ENCODE measurements at regions not wholly inside any gene's neighbourhood (a gene's known extent, or its start where the extent isn't known, plus 50 kb on each side); places are given as distances from the start of the nearest gene placed in this dataset.

- no peak for DNase-seq (ENCODE audit: extremely low read depth in 1 of 11, low read depth in 9 of 11, low spot score in 4 of 11)
These were observed 215.0 kb upstream of the AGAP1 start for GRCh38 chr2:235278771-235279355.

GRCh38 chr2:235279965-235280364 lies 213.9 kb upstream of the AGAP1 start:
- DNase-seq (ENCODE audit: extremely low read depth in 1 of 11, low read depth in 9 of 11, low spot score in 4 of 11) = no peak

- DNase-seq (ENCODE audit: extremely low read depth in 1 of 11, low read depth in 9 of 11, low spot score in 4 of 11) = no peak
These were observed 210.6 kb upstream of the AGAP1 start for GRCh38 chr2:235283246-235283645.

- no peak for DNase-seq (ENCODE audit: extremely low read depth in 1 of 11, low read depth in 9 of 11, low spot score in 4 of 11)
These were observed 207.0 kb upstream of the AGAP1 start for GRCh38 chr2:235286622-235287374.

- DNase-seq (ENCODE audit: extremely low read depth in 1 of 11, low read depth in 9 of 11, low spot score in 4 of 11) = no peak
These were observed 206.5 kb upstream of the AGAP1 start for GRCh38 chr2:235287375-235287733.

- no peak for DNase-seq (ENCODE audit: extremely low read depth in 1 of 11, low read depth in 9 of 11, low spot score in 4 of 11)
These were observed 202.4 kb upstream of the AGAP1 start for GRCh38 chr2:235291461-235291860.

GRCh38 chr2:235293061-235293460 lies 200.8 kb upstream of the AGAP1 start:
- DNase-seq (ENCODE audit: extremely low read depth in 1 of 11, low read depth in 9 of 11, low spot score in 4 of 11) = no peak

- DNase-seq (ENCODE audit: extremely low read depth in 1 of 11, low read depth in 9 of 11, low spot score in 4 of 11) = no peak
These were observed 198.0 kb upstream of the AGAP1 start for GRCh38 chr2:235295831-235296230.

GRCh38 chr2:235300368-235301201 lies 193.3 kb upstream of the AGAP1 start:
- no peak for DNase-seq (ENCODE audit: extremely low read depth in 1 of 11, low read depth in 9 of 11, low spot score in 4 of 11)

- no peak for DNase-seq (ENCODE audit: extremely low read depth in 1 of 11, low read depth in 9 of 11, low spot score in 4 of 11)
These were observed 192.4 kb upstream of the AGAP1 start for GRCh38 chr2:235301202-235302076.

- DNase-seq (ENCODE audit: extremely low read depth in 1 of 11, low read depth in 9 of 11, low spot score in 4 of 11) = no peak
These were observed 191.6 kb upstream of the AGAP1 start for GRCh38 chr2:235302263-235302662.

GRCh38 chr2:235303499-235304291 lies 190.1 kb upstream of the AGAP1 start:
- DNase-seq (ENCODE audit: extremely low read depth in 1 of 11, low read depth in 9 of 11, low spot score in 4 of 11) = no peak

- DNase-seq (ENCODE audit: extremely low read depth in 1 of 11, low read depth in 9 of 11, low spot score in 4 of 11) = no peak
These were observed 188.2 kb upstream of the AGAP1 start for GRCh38 chr2:235305678-235306077.

- no peak for DNase-seq (ENCODE audit: extremely low read depth in 1 of 11, low read depth in 9 of 11, low spot score in 4 of 11)
These were observed 182.8 kb upstream of the AGAP1 start for GRCh38 chr2:235311044-235311443.

GRCh38 chr2:235312571-235312970 lies 181.3 kb upstream of the AGAP1 start:
- no peak for DNase-seq (ENCODE audit: extremely low read depth in 1 of 11, low read depth in 9 of 11, low spot score in 4 of 11)

GRCh38 chr2:235314371-235314930 lies 179.4 kb upstream of the AGAP1 start:
- no peak for DNase-seq (ENCODE audit: extremely low read depth in 1 of 11, low read depth in 9 of 11, low spot score in 4 of 11)

GRCh38 chr2:235319095-235319494 lies 174.7 kb upstream of the AGAP1 start:
- DNase-seq (ENCODE audit: extremely low read depth in 1 of 11, low read depth in 9 of 11, low spot score in 4 of 11) = no peak

GRCh38 chr2:235320326-235320725 lies 173.5 kb upstream of the AGAP1 start:
- no peak for DNase-seq (ENCODE audit: extremely low read depth in 1 of 11, low read depth in 9 of 11, low spot score in 4 of 11)
